NCI-H2196 (cell line): ENCODE measurements at regions not wholly inside any gene's neighbourhood (a gene's known extent, or its start where the extent isn't known, plus 50 kb on each side); places are given as distances from the start of the nearest gene placed in this dataset.
"Not testable (repeated sequence)": the region's sequence is repeated elsewhere in the genome, so short reads cannot be mapped to it uniquely, and the experiment has no call there.

Source experiments
- DNase-seq: peaks from one replicate; lab custom pipeline; 2025; ENCODE audit not compliant: unreplicated experiment; lab: John Stamatoyannopoulos, UW

DNA sequence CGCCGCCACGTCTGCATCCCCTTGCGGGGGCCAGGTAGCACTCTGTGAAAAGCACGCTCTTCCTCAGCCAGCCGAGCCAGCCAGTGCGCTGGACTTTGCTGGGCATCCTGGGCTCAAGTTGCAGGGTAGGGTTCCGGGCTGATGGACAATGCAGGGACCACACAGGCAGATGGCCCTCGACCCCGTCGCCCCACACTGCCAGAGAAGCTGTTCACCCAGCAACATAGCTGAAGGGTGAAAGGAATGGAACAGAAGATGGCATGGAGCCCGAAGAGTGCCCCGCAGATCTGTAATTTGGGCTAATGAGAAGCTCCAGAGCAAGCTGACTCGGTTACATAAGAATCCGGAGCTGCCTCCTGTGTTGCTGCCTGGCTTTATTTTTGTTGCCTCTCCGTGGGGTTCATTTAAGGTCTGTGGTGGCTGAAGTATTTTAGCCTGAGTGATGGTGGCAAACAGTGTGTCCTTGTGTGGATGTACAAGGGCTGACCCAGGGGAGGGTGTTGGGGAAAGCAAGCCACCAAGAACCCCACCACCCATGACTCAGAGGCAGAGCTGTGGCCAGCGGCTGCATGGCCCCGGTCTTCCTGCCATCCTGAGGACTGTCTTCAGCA is 105.8 kb downstream of the SOX1 start:
- no peak for DNase-seq

GRCh38 chr13:112174476-112175110 is 107.6 kb downstream of the SOX1 start:
- no peak for DNase-seq

DNA sequence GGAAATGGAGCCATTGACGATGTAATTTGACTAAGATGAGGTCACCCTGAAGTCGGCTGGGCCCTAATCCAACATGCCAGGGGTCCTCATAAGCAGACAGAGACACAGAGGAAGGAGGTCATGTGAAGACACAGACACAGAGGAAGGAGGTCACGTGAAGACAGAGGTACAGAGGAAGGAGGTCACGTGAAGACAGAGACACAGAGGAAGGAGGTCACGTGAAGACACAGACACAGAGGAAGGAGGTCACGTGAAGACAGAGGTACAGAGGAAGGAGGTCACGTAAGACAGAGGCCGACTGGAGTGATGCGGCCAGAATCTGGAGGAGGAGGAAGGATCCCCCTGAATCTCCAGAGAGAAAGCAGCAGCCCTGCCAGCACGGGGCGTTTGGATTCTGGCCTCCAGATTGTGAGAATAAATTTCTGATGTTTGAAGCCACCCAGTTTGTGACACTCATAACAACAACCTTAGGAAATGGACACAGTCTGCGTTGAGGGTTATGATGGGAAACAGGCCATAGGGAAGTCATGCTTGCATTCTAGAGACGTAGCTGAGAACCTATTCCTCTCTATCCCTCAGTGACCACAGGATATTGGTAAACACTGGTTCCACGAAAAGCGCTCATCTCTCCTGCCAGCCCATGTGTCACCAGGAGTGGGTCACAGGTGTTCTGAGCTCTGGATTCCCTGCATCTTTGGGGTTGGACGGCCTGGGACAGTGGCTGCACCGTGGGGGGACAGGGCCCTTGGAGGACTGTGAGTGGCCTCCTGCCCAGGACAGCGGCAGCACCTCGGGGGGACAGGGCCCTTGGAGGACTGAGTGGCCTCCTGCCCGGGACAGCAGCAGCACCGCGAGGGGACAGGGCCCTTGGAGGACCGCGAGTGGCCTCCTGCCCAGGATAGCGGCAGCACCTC is 108.5 kb downstream of the SOX1 start:
- DNase-seq, result no peak

DNA sequence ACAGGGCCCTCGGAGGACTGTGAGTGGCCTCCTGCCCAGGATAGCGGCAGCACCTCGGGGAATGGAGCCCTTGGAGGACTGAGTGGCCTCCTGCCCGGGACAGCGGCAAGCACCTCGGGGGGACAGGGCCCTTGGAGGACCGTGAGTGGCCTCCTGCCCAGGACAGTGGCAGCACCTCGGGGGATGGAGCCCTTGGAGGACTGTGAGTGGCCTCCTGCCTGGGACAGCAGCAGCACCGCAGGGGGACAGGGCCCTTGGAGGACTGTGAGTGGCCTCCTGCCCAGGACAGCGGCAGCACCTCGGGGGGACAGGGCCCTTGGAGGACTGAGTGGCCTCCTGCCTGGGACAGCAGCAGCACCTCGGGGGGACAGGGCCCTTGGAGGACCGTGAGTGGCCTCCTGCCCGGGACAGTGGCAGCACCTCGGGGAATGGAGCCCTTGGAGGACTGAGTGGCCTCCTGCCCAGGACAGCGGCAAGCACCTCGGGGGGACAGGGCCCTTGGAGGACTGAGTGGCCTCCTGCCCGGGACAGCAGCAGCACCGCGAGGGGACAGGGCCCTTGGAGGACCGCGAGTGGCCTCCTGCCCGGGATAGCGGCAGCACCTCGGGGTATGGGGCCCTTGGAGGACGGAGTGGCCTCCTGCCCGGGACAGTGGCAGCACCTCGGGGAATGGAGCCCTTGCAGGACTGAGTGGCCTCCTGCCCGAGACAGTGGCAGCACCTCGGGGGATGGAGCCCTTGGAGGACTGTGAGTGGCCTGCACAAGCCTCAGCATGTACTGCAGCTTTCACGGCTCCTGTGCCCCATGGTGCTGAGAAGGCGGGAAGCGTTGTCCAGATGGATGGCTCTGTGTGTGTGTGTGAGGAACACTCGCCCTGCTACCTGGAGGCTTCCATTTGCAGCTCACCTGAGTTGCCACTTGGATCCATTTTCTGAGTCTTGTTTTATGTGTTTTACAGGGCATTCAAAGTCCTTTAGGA is 109.5 kb downstream of the SOX1 start:
- not testable (repeated sequence) for DNase-seq

- peak; percentile 6 for DNase-seq
These were observed 110.7 kb downstream of the SOX1 start for GRCh38 chr13:112177450-112178288.

- DNase-seq, result no peak
These were observed 111.8 kb downstream of the SOX1 start for GRCh38 chr13:112178769-112179168.

- no peak for DNase-seq
These were observed 112.5 kb downstream of the SOX1 start for GRCh38 chr13:112179421-112179820.

GRCh38 chr13:112179995-112180394 is 113.0 kb downstream of the SOX1 start:
- DNase-seq, result no peak

- no peak for DNase-seq
These were observed 114.6 kb downstream of the SOX1 start for GRCh38 chr13:112181336-112182067.

GRCh38 chr13:112182251-112182650 is 115.3 kb downstream of the SOX1 start:
- DNase-seq, result no peak

DNA sequence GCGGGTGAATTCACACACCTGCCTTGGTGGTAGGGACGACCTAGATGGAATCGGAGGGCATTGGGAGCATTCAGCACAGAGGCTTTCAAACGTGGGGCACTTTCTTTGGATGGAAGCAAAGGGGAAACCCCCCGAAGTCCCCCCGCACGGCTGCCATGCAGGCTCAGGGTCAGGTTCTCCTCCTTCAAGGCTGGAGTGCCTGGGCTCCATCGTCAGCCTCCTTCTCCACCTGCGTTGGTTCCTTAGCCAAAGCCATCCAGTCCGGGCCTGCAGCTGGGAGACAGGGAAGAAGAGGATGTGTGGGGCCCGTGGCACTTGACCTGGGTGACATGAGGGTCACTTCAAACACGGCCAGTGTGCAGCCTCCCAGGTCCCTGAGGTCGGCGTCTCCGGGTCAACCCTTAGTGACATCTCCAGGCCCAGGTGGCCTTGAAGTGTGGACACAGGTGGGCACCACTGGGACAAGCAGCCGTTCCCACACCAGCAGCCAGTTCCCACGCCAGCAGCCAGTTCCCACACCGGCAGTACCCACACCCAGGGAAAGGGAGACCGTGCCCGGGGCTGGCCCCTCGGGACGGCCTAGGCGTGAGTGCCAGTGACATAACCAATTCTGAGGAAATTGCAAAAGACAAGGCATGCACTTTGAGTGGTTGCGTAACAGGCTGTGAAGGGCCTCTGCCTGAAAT is 116.0 kb downstream of the SOX1 start:
- no peak for DNase-seq

- no peak for DNase-seq
These were observed 116.7 kb downstream of the SOX1 start for GRCh38 chr13:112183532-112184090.

GRCh38 chr13:112184261-112184660 is 117.3 kb downstream of the SOX1 start:
- DNase-seq, result no peak

GRCh38 chr13:112184851-112185371 is 118.0 kb downstream of the SOX1 start:
- no peak for DNase-seq

- no peak for DNase-seq
These were observed 118.5 kb downstream of the SOX1 start for GRCh38 chr13:112185466-112185865.

DNA sequence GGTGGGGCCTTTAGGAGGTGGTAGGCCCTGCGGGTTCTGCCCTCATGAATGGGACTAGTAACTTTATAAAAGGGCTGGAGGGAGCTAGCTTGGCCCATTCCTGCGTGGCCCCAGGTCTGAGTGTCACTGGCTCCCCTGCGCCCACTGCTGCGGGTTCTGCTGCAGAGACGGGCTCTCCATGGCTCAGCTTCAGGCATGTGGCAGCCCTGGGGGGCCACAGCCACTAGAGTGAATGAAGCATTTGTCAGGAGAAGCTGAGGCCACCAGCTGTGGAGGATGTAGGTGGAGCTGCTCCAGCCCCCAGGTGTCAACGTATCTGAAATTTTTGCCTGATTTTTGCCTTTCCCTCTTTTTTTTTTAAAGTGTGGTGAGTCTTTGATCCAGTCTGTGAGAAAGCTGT is 119.1 kb downstream of the SOX1 start:
- DNase-seq, result no peak

GRCh38 chr13:112187527-112188297 is 120.8 kb downstream of the SOX1 start:
- no peak for DNase-seq

DNA sequence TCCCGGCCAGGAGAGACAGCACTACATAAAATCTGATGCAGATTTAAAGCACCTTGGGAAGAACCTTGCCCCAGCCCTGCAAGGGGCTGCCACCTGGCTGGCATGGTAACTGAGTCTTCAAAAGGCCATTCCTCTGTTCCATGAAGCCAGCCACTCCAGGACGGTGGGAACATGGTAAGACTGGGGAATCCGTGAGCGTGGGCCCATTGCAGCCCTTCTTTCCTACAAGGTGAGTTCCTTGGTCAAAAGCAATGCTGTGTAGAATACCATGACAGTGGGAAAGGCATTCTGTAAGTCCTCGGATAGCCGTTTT is 121.3 kb downstream of the SOX1 start:
- no peak for DNase-seq
